Heart right ventricle (tissue), 16 donors: ENCODE measurements at regions not wholly inside any gene's neighbourhood (a gene's known extent, or its start where the extent isn't known, plus 50 kb on each side); places are given as distances from the start of the nearest gene placed in this dataset.
"Not testable (repeated sequence)": the region's sequence is repeated elsewhere in the genome, so short reads cannot be mapped to it uniquely, and the experiment has no call there.

Experiments
- ATAC-seq, 8 donors: fragments of 200-7000 bp; cut with Tn5 transposase; one replicate each; pipeline ENCODE4 v1.9.1; 2020; ENCODE audit warnings: mild to moderate bottlenecking in 8 of 8, moderate library complexity in 8 of 8, moderate number of reproducible peaks in 1 of 8
- DNase-seq, 2 donors: peaks; one replicate each; pipeline ENCODE4 v3.0.0-alpha.2; 2020
- H3K27ac ChIP-seq, 10 donors: fragments of 200-600 bp; sonication (generic) in 2 of 10; one replicate each; pipeline versions ENCODE4 v1.5.0 to v1.8.0; 2020 to 2022; ENCODE audit warnings: mild to moderate bottlenecking in 3 of 10
- H3K27me3 ChIP-seq, 7 donors: fragments of 200-600 bp; one replicate each; pipeline ENCODE4 v1.8.0; 2021 to 2022; ENCODE audit warnings: mild to moderate bottlenecking in 2 of 7
- H3K36me3 ChIP-seq, 9 donors: fragments of 200-600 bp; sonication (generic) in 1 of 9; one replicate each; pipeline versions ENCODE4 v1.5.0 to v1.8.0; 2020 to 2022; ENCODE audit warnings: mild to moderate bottlenecking in 2 of 9
- H3K4me1 ChIP-seq, 9 donors: fragments of 200-600 bp; sonication (generic) in 1 of 9; one replicate each; pipeline versions ENCODE4 v1.5.0 to v1.8.0; 2020 to 2022; ENCODE audit warnings: mild to moderate bottlenecking in 4 of 9
- H3K4me3 ChIP-seq, 10 donors: fragments of 200-600 bp; sonication (generic) in 2 of 10; one replicate each; pipeline versions ENCODE4 v1.5.0 to v1.8.0; 2020 to 2022; ENCODE audit warnings: mild to moderate bottlenecking in 7 of 10, moderate library complexity in 2 of 10
- H3K9me3 ChIP-seq, 11 donors: fragments of 200-600 bp in 10 of 11; sonication (generic) in 2 of 11; one replicate each; pipeline versions ENCODE4 v1.5.0 to v1.8.0; 2013 to 2022; ENCODE audit warnings: mild to moderate bottlenecking in 2 of 11, control low read depth in 1 of 11, moderate library complexity in 1 of 11
- CTCF ChIP-seq, 9 donors: fragments of 200-600 bp; sonication (generic) in 2 of 9; IDR thresholded peaks; one replicate each; pipeline versions ENCODE4 v1.5.0 to v1.8.0; 2021 to 2022; ENCODE audit warnings: antibody characterized with exemption in 9 of 9, mild to moderate bottlenecking in 5 of 9, moderate library complexity in 1 of 9
- WGBS, 2 donors: extraction: QIAGEN DNeasy Blood & Tissue Kit; methylation state at CpG; one replicate each; pipeline ENCODE4 v1.1.7; 2013; ENCODE audit warnings: inconsistent platforms in 1 of 2; 5-methylcytosine and 5-hydroxymethylcytosine counted together
- intact Hi-C, 10 donors: fragments of 100-400 bp; cut with DNase I; formaldehyde crosslinking; loops; one replicate each; pipeline versions ENCODE4 v1.11.1 to v1.14.2; 2022
- donor health status: Arrhythmogenic right ventricular cardiomyopathy.
- donor health status: ischemic (EF 13 %, LVEDD 7.1; RV severe dilation, severe dysfunction).
- donor health status: healthy with polysubstance abuse.
- donor health status: DM: no; HTN: yes; CAD: no.
- donor health status: DM: no; HTN: no; CAD: no.
- donor health status: ischemic (EF 25% LVEDD 6.9; RV normal size, moderate dysfunction).
- donor health status: ischemic (EF 25% LVEDD 5.7; RV mildly dilated, moderate dysfunction).
- donor health status: healthy.
- donor health status: DM: yes; HTN: yes; CAD: no.
- donor health status: Ischemic cardiomyopathy.
- donor health status: ischemic (EF 35%, LVEDD 5.7; RV mildly dilated, moderate dysfunction).
- donor health status: nonischemic (EF 11% LVEDD 7.7; RV severe dilation, severe dysfunction).
- donor health status: DM: yes; HTN: yes; CAD: no.
- donor health status: PGD.
- donor health status: ischemic (EF 29% LVEDD 5.4; RV normal size, mild dysfunction).
- donor health status: nonischemic (EF 23%, LVEDD 6.1; RV moderate dilation, normal function).

DNA sequence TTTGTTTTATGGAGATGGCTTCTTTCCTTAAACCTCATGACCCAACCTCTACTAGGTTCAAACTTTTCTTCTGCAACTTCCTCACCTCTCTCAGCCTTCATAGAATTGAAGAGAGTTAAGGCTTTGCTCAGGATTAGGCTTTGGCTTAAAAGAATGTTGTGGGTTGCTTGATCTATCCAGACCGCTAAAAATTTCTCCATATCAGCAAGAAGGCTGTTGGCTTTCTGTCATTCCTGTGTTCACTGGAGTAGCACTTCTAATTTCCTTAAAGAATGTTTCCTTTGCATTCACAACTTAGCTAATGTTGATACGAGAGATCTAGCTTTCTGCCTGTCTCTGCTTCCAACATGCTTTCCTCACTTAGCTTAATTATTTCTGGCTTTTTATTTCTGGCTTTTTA lies 58.1 kb upstream of the KYNU start:
- DNase-seq (no peak), ATAC-seq (no peak)
- H3K4me1 ChIP-seq, result no peaks in the 10 kb centered on the region
- H3K36me3 ChIP-seq, result no peaks in the 10 kb centered on the region
- no peak overlapping the region for H3K4me3 ChIP-seq
- intact Hi-C loops, result no loop called here
- WGBS, 2 donors, result 66 to 77% methylated on average over 2 of the region's 2 CpGs
- H3K27me3 ChIP-seq, result no peaks in the 10 kb centered on the region
- H3K9me3 ChIP-seq, result no peaks in the 10 kb centered on the region
- no peak overlapping the region for H3K27ac ChIP-seq
- no peak for TF ChIP-seq CTCF (IDR thresholded peaks at IDR 0.05)

DNA sequence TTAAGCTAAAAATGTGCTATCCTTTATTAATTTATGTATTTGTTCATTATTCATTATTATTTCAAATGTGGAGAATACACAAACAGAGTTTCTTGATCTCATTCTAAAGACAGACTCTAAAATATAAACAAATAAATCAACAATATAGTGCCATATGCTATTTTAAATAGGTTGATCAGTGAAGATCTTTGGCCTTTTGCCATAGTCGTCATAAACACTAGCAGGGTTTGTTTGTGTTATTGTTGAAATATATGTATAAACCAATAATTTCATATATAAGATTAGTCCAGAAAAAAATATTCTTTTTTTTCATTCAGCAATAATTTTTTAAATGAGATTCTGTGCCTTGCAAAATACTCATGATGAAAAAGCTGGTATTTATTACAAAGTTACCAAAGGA lies 62.1 kb upstream of the KYNU start:
- intact Hi-C loops, result no loop called here
- no peak for DNase-seq

GRCh38 chr2:142813830-142814829 lies 63.3 kb upstream of the KYNU start:
- ATAC-seq, result no peak
- no peaks in the 10 kb centered on the region for H3K4me1 ChIP-seq
- no peak overlapping the region for H3K27ac ChIP-seq
- no peaks in the 10 kb centered on the region for H3K36me3 ChIP-seq
- intact Hi-C loops, result no loop called here
- no peak for DNase-seq
- 54 to 63% methylated on average over 5 of the region's 5 CpGs for WGBS, 2 donors
- no peaks in the 10 kb centered on the region for H3K27me3 ChIP-seq
- no peak overlapping the region for H3K4me3 ChIP-seq
- TF ChIP-seq CTCF (IDR thresholded peaks at IDR 0.05), result no peak
- peaks cover 0 to 3% (median 0%) of the 10 kb centered on the region in 11 donors for H3K9me3 ChIP-seq

More for the DNA sequence above, 62.1 kb upstream of the KYNU start:
- Histone ChIP-seq H3K27ac (no peak overlapping the region), H3K9me3 (peaks cover 0 to 3% (median 0%) of the 10 kb centered on the region in 11 donors), H3K4me3 (no peak overlapping the region), H3K36me3 (no peaks in the 10 kb centered on the region), H3K4me1 (no peaks in the 10 kb centered on the region), H3K27me3 (no peaks in the 10 kb centered on the region)
- ATAC-seq, result no peak
- WGBS, 2 donors, result 61 to 78% methylated on average over 1 of the region's 1 CpG
- no peak for TF ChIP-seq CTCF (IDR thresholded peaks at IDR 0.05)

DNA sequence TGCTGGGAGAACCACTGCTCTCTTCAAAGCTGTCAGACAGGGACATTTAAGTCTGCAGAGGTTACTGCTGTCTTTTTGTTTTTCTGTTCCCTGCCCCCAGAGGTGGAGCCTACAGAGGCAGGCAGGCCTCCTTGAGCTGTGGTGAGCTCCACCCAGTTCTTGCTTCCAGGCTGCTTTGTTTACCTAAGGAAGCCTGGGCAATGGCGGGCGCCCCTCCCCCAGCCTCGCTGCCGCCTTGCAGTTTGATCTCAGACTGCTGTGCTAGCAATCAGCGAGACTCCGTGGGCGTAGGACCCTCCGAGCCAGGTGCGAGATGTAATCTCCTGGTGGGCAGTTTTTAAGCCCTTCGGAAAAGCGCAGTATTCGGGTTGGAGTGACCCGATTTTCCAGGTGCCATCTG lies 65.8 kb upstream of the KYNU start:
- H3K4me1 ChIP-seq, H3K9me3 ChIP-seq, H3K27ac ChIP-seq, ATAC-seq, H3K36me3 ChIP-seq, H3K4me3 ChIP-seq, DNase-seq, intact Hi-C loops, H3K27me3 ChIP-seq: not testable (repeated sequence)
- WGBS, 2 donors, result 68 to 70% methylated on average over 13 of the region's 13 CpGs

GRCh38 chr2:142805244-142805643 lies 72.2 kb upstream of the KYNU start:
- no peak for TF ChIP-seq CTCF (IDR thresholded peaks at IDR 0.05)

More at GRCh38 chr2:142805244-142805643, 72.2 kb upstream of the KYNU start:
- ATAC-seq (no peak), DNase-seq (no peak)
- no peak overlapping the region for H3K27ac ChIP-seq
- H3K36me3 ChIP-seq, result no peaks in the 10 kb centered on the region
- intact Hi-C loops, result no loop called here
- H3K9me3 ChIP-seq, result no peaks in the 10 kb centered on the region
- H3K27me3 ChIP-seq, result no peaks in the 10 kb centered on the region
- H3K4me1 ChIP-seq, result no peaks in the 10 kb centered on the region
- H3K4me3 ChIP-seq, result no peak overlapping the region
